GM12891 (cell line): ENCODE measurements at regions not wholly inside any gene's neighbourhood (a gene's known extent, or its start where the extent isn't known, plus 50 kb on each side); places are given as distances from the start of the nearest gene placed in this dataset.

Experiments
- POLR2A ChIP-seq: IDR thresholded peaks from 2 replicates; pipeline ENCODE4 v1.6.1; 2011; ENCODE audit warnings: low read depth, low read length, control low read depth
- POLR2AphosphoS5 ChIP-seq: IDR thresholded peaks from 2 replicates; pipeline ENCODE4 v1.6.1; 2011; ENCODE audit warnings: low read depth, low read length, control low read depth
- POU2F2 ChIP-seq: IDR thresholded peaks from 2 replicates; pipeline ENCODE4 v1.6.1; 2011; ENCODE audit warnings: low read depth, mild to moderate bottlenecking, control low read depth, low read length, moderate library complexity
- SPI1 ChIP-seq: IDR thresholded peaks from 2 replicates; pipeline ENCODE4 v1.6.1; 2011; ENCODE audit warnings: low read depth, low read length, control low read depth
- TAF1 ChIP-seq: IDR thresholded peaks from 2 replicates; pipeline ENCODE4 v1.6.1; 2011; ENCODE audit warnings: low read depth, low read length, control low read depth

DNA sequence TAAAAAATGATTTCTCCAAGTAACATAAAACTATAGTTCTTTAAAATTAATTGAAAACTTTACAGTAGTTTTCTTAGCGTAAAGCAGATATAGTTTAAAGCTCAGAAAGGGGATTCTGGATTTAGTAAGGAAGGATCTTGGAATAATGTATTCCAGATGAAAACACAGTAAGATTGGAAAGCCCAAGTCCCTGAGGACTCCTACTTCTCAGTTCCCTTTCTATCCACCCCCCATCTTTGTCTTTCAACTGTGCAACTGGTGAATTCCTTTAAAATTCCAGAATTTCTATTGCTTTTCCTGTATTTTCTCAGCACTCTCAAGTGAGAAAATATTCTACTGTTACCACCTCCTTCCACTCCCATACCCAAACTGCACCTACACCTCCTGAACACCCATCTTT lies 184.5 kb upstream of the FBN2 start:
- TF ChIP-seq POLR2AphosphoS5 = no peak
- TF ChIP-seq TAF1 = no peak
- TF ChIP-seq POLR2A = no peak
- no peak for TF ChIP-seq SPI1
- no peak for TF ChIP-seq POU2F2
